B cell (primary cell): ENCODE measurements at regions not wholly inside any gene's neighbourhood (a gene's known extent, or its start where the extent isn't known, plus 50 kb on each side); places are given as distances from the start of the nearest gene placed in this dataset.

Experiments used
- CTCF ChIP-seq: fragments of 200-600 bp; IDR thresholded peaks from one replicate; pipeline ENCODE4 v1.8.0; 2022; ENCODE audit warnings: antibody characterized with exemption, mild to moderate bottlenecking
- EZH2 ChIP-seq: IDR thresholded peaks from 2 replicates; pipeline ENCODE4 v1.6.1; 2012; ENCODE audit warnings: borderline replicate concordance, low read depth, mild to moderate bottlenecking, moderate library complexity, low read length; ENCODE audit not compliant: insufficient read depth, poor library complexity, severe bottlenecking

- no peak for TF ChIP-seq CTCF
- no peak for TF ChIP-seq EZH2
Observed at GRCh38 chr4:165726831-165727230, 146.2 kb upstream of the TLL1 start.
